ENCODE measurements at regions not wholly inside any gene's neighbourhood (a gene's known extent, or its start where the extent isn't known, plus 50 kb on each side); places are given as distances from the start of the nearest gene placed in this dataset.
"Not testable (repeated sequence)": the region's sequence is repeated elsewhere in the genome, so short reads cannot be mapped to it uniquely, and the experiment has no call there.

DNA sequence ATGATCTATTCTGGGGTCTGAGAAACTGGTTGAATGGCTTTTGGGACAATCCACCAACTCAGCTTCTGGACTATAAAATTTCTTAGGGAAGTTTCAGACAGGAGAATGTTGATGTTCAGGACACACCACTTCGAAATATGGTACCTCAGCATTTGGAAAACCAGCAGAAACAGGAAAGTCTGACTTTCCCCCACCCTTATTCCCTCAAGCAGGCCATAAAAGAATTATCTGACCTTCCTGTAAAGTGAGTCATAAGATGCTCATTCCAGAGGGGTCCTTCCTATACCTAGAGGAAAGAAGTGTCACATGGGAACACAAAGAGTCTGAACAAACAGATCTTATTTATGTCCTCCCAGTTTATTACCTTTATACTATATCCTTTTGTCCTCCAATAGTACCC lies 415.0 kb downstream of the CPS1 start:
- Histone ChIP-seq H3K27ac (ENCODE audit: low read length) (no peak overlapping the region), H3K27me3 (ENCODE audit: insufficient read depth, low read length, poor library complexity) (no peaks in the 10 kb centered on the region), H3K36me3 (ENCODE audit: insufficient read depth, low read length) (no peaks in the 10 kb centered on the region), H3K9ac (ENCODE audit: low read depth, low read length) (no peak overlapping the region), H2AFZ (ENCODE audit: low read depth, low read length) (no peak overlapping the region), H3K4me1 (ENCODE audit: insufficient read depth, low read length) (no peaks in the 10 kb centered on the region), H4K20me1 (ENCODE audit: insufficient read depth, low read length) (no peaks in the 10 kb centered on the region), H3K4me3 (ENCODE audit: low read depth in 1 of 2, low read length in 2 of 2) (no peak overlapping the region), H3K9me3 (ENCODE audit: insufficient read depth, low read length, severe bottlenecking) (no peaks in the 10 kb centered on the region), H3K4me2 (ENCODE audit: insufficient read depth, low read length) (no peak overlapping the region), H3K79me2 (ENCODE audit: insufficient read depth, low read length) (no peaks in the 10 kb centered on the region)
- TF ChIP-seq EZH2 (IDR thresholded peaks at IDR 0.05; ENCODE audit: borderline replicate concordance, low read depth, low read length, severe bottlenecking) (no peak), CTCF (IDR thresholded peaks at IDR 0.05; ENCODE audit: borderline replicate concordance, extremely low read depth, low read length, poor library complexity, severe bottlenecking) (no peak)
- ATAC-seq (ENCODE audit: insufficient read depth, low read depth) (no peak), DNase-seq (no peak)

DNA sequence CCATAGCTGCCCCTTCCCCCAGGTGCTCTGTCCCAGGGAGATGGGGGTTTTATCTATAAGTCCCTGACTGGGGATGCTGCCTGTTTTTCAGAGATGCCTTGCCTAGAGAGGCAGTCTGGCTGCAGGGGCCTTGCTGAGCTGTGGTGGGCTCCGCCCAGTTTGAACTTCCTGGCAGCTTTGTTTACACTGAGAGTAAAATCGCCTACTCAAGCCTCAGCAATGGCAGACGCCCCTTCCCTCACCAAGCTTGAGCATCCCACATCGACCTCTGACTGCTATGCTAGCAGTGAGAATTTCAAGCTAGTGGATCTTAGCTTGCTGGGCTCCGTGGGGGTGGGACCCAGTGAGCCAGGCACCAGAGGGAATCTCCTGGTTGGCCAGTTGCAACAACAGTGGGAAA lies 430.4 kb downstream of the CPS1 start:
- H3K4me1 ChIP-seq (ENCODE audit: insufficient read depth, low read length); H3K4me3 ChIP-seq (ENCODE audit: low read depth in 1 of 2, low read length in 2 of 2); H3K4me2 ChIP-seq (ENCODE audit: insufficient read depth, low read length); H2AFZ ChIP-seq (ENCODE audit: low read depth, low read length); H3K36me3 ChIP-seq (ENCODE audit: insufficient read depth, low read length); H3K9me3 ChIP-seq (ENCODE audit: insufficient read depth, low read length, severe bottlenecking); H3K79me2 ChIP-seq (ENCODE audit: insufficient read depth, low read length); H4K20me1 ChIP-seq (ENCODE audit: insufficient read depth, low read length); H3K27me3 ChIP-seq (ENCODE audit: insufficient read depth, low read length, poor library complexity); H3K27ac ChIP-seq (ENCODE audit: low read length); H3K9ac ChIP-seq (ENCODE audit: low read depth, low read length); ATAC-seq (ENCODE audit: insufficient read depth, low read depth); DNase-seq: not testable (repeated sequence)

- no peak overlapping the region for H3K27ac ChIP-seq (ENCODE audit: low read length)
- ATAC-seq (ENCODE audit: insufficient read depth, low read depth): no peak
- TF ChIP-seq CTCF (IDR thresholded peaks at IDR 0.05; ENCODE audit: borderline replicate concordance, extremely low read depth, low read length, poor library complexity, severe bottlenecking) (no peak), EZH2 (IDR thresholded peaks at IDR 0.05; ENCODE audit: borderline replicate concordance, low read depth, low read length, severe bottlenecking) (no peak)
- H4K20me1 ChIP-seq (ENCODE audit: insufficient read depth, low read length): no peaks in the 10 kb centered on the region
- H3K36me3 ChIP-seq (ENCODE audit: insufficient read depth, low read length): no peaks in the 10 kb centered on the region
- no peak overlapping the region for H3K4me3 ChIP-seq (ENCODE audit: low read depth in 1 of 2, low read length in 2 of 2)
- H3K79me2 ChIP-seq (ENCODE audit: insufficient read depth, low read length): no peaks in the 10 kb centered on the region
- no peak for DNase-seq
- no peaks in the 10 kb centered on the region for H3K9me3 ChIP-seq (ENCODE audit: insufficient read depth, low read length, severe bottlenecking)
- no peak overlapping the region for H3K4me2 ChIP-seq (ENCODE audit: insufficient read depth, low read length)
- no peaks in the 10 kb centered on the region for H3K4me1 ChIP-seq (ENCODE audit: insufficient read depth, low read length)
- H3K9ac ChIP-seq (ENCODE audit: low read depth, low read length): no peak overlapping the region
- H3K27me3 ChIP-seq (ENCODE audit: insufficient read depth, low read length, poor library complexity): no peaks in the 10 kb centered on the region
- H2AFZ ChIP-seq (ENCODE audit: low read depth, low read length): no peak overlapping the region
These were observed 434.7 kb downstream of the CPS1 start for GRCh38 chr2:210991107-210991506.

DNA sequence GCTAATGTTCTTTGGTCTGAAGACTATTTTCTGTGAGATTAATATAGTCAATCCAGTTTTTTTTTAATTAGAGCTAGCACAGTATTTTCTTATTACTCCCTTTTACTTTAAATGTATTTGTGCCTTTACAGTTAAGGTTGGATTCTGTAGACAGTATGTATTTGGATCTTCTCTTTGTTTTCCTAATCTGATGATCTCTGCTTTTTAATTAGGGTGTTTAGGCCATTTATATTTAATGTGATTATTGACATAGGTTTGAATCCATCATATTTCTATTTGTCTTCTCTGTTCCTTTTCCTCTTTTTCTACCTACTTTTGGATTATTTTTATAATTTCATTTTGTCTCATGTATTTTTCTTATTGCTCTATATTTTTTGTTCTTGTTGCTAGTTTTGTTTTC lies 437.7 kb downstream of the CPS1 start:
- Histone ChIP-seq H3K27me3 (ENCODE audit: insufficient read depth, low read length, poor library complexity) (no peaks in the 10 kb centered on the region), H3K36me3 (ENCODE audit: insufficient read depth, low read length) (no peaks in the 10 kb centered on the region), H3K4me3 (ENCODE audit: low read depth in 1 of 2, low read length in 2 of 2) (no peak overlapping the region), H3K9me3 (ENCODE audit: insufficient read depth, low read length, severe bottlenecking) (no peaks in the 10 kb centered on the region), H3K27ac (ENCODE audit: low read length) (no peak overlapping the region), H2AFZ (ENCODE audit: low read depth, low read length) (no peak overlapping the region), H4K20me1 (ENCODE audit: insufficient read depth, low read length) (no peaks in the 10 kb centered on the region), H3K4me1 (ENCODE audit: insufficient read depth, low read length) (no peaks in the 10 kb centered on the region), H3K9ac (ENCODE audit: low read depth, low read length) (no peak overlapping the region), H3K79me2 (ENCODE audit: insufficient read depth, low read length) (no peaks in the 10 kb centered on the region), H3K4me2 (ENCODE audit: insufficient read depth, low read length) (no peak overlapping the region)
- no peak for ATAC-seq (ENCODE audit: insufficient read depth, low read depth)
- DNase-seq: no peak
- TF ChIP-seq EZH2 (IDR thresholded peaks at IDR 0.05; ENCODE audit: borderline replicate concordance, low read depth, low read length, severe bottlenecking) (no peak), CTCF (IDR thresholded peaks at IDR 0.05; ENCODE audit: borderline replicate concordance, extremely low read depth, low read length, poor library complexity, severe bottlenecking) (no peak)

Measured in DND-41 (cell line).